GM23248 (cell line): ENCODE measurements at regions not wholly inside any gene's neighbourhood (a gene's known extent, or its start where the extent isn't known, plus 50 kb on each side); places are given as distances from the start of the nearest gene placed in this dataset.

Source experiments
- DNase-seq: peaks from one replicate; pipeline ENCODE4 v3.0.0-alpha.2; 2015
- H2AFZ ChIP-seq: fragments of 200-600 bp; sonication (generic); 2 replicates; pipeline ENCODE4 v1.6.1; 2016; ENCODE audit warnings: antibody characterized with exemption
- H3F3A ChIP-seq: fragments of 200-600 bp; sonication (generic); 2 replicates; pipeline ENCODE4 v1.6.1; 2016; ENCODE audit warnings: mild to moderate bottlenecking, antibody characterized with exemption, mixed run types; ENCODE audit not compliant: insufficient read depth
- H3K27ac ChIP-seq: fragments of 200-600 bp; sonication (generic); 2 replicates; pipeline ENCODE4 v1.5.1; 2016; ENCODE audit warnings: mild to moderate bottlenecking
- H3K27me3 ChIP-seq: fragments of 200-600 bp; sonication (generic); replicated peaks from 2 replicates; pipeline ENCODE4 v1.6.1; 2016; ENCODE audit warnings: mild to moderate bottlenecking; ENCODE audit not compliant: insufficient read depth
- H3K36me3 ChIP-seq: fragments of 200-600 bp; sonication (generic); 2 replicates; pipeline ENCODE4 v1.6.1; 2016; ENCODE audit warnings: low read depth, mild to moderate bottlenecking
- H3K4me1 ChIP-seq: fragments of 200-600 bp; sonication (generic); 2 replicates; pipeline ENCODE4 v1.6.1; 2016; ENCODE audit warnings: mild to moderate bottlenecking; ENCODE audit not compliant: insufficient read depth
- H3K4me2 ChIP-seq: fragments of 200-600 bp; sonication (generic); one replicate; pipeline ENCODE4 v1.6.1; 2016; ENCODE audit warnings: mild to moderate bottlenecking; ENCODE audit not compliant: unreplicated experiment
- H3K4me3 ChIP-seq: fragments of 200-600 bp; sonication (generic); 2 replicates; pipeline ENCODE4 v1.5.1; 2016; ENCODE audit warnings: mild to moderate bottlenecking
- H3K79me2 ChIP-seq: fragments of 200-600 bp; sonication (generic); 2 replicates; pipeline ENCODE4 v1.6.1; 2016; ENCODE audit warnings: mild to moderate bottlenecking; ENCODE audit not compliant: insufficient read depth
- H3K9ac ChIP-seq: fragments of 200-600 bp; sonication (generic); 2 replicates; pipeline ENCODE4 v1.6.1; 2016; ENCODE audit warnings: mild to moderate bottlenecking
- H3K9me2 ChIP-seq: fragments of 200-600 bp; sonication (generic); 2 replicates; pipeline ENCODE4 v1.6.1; 2016; ENCODE audit warnings: mixed run types, mild to moderate bottlenecking, moderate library complexity; ENCODE audit not compliant: insufficient read depth
- H3K9me3 ChIP-seq: fragments of 200-600 bp; sonication (generic); one replicate; pipeline ENCODE4 v1.6.1; 2017; ENCODE audit warnings: low read depth
- H4K20me1 ChIP-seq: fragments of 200-600 bp; sonication (generic); 2 replicates; pipeline ENCODE4 v1.6.0; 2016; ENCODE audit not compliant: insufficient read depth
- EZH2 ChIP-seq: fragments of 200-600 bp; sonication (generic); IDR thresholded peaks from 2 replicates; pipeline ENCODE4 v1.6.1; 2018; ENCODE audit warnings: antibody characterized with exemption, mild to moderate bottlenecking; ENCODE audit not compliant: insufficient read depth, poor library complexity, severe bottlenecking
- EZH2phosphoT487 ChIP-seq: fragments of 200-600 bp; sonication (generic); IDR thresholded peaks from 2 replicates; pipeline ENCODE4 v1.6.1; 2018; ENCODE audit warnings: antibody characterized with exemption, moderate library complexity, mild to moderate bottlenecking, low read depth; ENCODE audit not compliant: insufficient read depth
- WGBS, 2 experiments: methylation state at CpG; one replicate each; pipeline ENCODE4 v1.1.6; 2015 to 2017; ENCODE audit warnings: low lambda C conversion rate in 2 of 2, low coverage in 1 of 2; ENCODE audit errors: missing lambda C conversion rate in 2 of 2; 5-methylcytosine and 5-hydroxymethylcytosine counted together
- in situ Hi-C: fragments of 300-500 bp; cut with MboI; formaldehyde crosslinking; loops from 2 replicates; pipeline ENCODE4 v1.15.0; 2020

- Histone ChIP-seq H3K9me3 (no peaks in the 10 kb centered on the region), H3K36me3 (no peaks in the 10 kb centered on the region), H4K20me1 (no peaks in the 10 kb centered on the region), H3F3A (no peaks in the 10 kb centered on the region), H3K4me3 (no peak overlapping the region), H3K27ac (no peak overlapping the region), H3K79me2 (no peaks in the 10 kb centered on the region), H2AFZ (no peak overlapping the region), H3K9me2 (no peaks in the 10 kb centered on the region), H3K27me3 (no peaks in the 10 kb centered on the region), H3K4me1 (no peaks in the 10 kb centered on the region), H3K9ac (no peak overlapping the region), H3K4me2 (no peak overlapping the region)
- TF ChIP-seq EZH2phosphoT487 (no peak), EZH2 (no peak)
- in situ Hi-C loops: no loop called here
- DNase-seq: no peak
- 9 to 11% methylated on average over 9 of the region's 9 CpGs for WGBS, 2 experiments
These were observed 121.5 kb downstream of the PAX1 start for GRCh38 chr20:21826976-21827375.

GRCh38 chr20:21821358-21821757 is 115.9 kb downstream of the PAX1 start:
- 35 to 41% methylated on average over 2 of the region's 2 CpGs for WGBS, 2 experiments
- Histone ChIP-seq H3K9me3 (no peaks in the 10 kb centered on the region), H3K9ac (no peak overlapping the region), H3K79me2 (no peaks in the 10 kb centered on the region), H4K20me1 (no peaks in the 10 kb centered on the region), H3K4me1 (no peaks in the 10 kb centered on the region), H3K36me3 (no peaks in the 10 kb centered on the region), H2AFZ (no peak overlapping the region), H3K9me2 (0 out of 2 replicates have a peak, but pooled peaks cover 3% of the 10 kb centered on the region), H3K27ac (no peak overlapping the region), H3K4me2 (no peak overlapping the region), H3K27me3 (no peaks in the 10 kb centered on the region), H3F3A (no peaks in the 10 kb centered on the region), H3K4me3 (no peak overlapping the region)
- no peak for TF ChIP-seq EZH2
- in situ Hi-C loops: no loop called here
- no peak for DNase-seq

GRCh38 chr20:21820688-21821087 is 115.2 kb downstream of the PAX1 start:
- H3K9me2 ChIP-seq: 0 out of 2 replicates have a peak, but pooled peaks cover 3% of the 10 kb centered on the region
- H3K27ac ChIP-seq: no peak overlapping the region
- no peaks in the 10 kb centered on the region for H3K4me1 ChIP-seq
- H3K79me2 ChIP-seq: no peaks in the 10 kb centered on the region
- H3K9ac ChIP-seq: no peak overlapping the region
- no peaks in the 10 kb centered on the region for H3K27me3 ChIP-seq
- H2AFZ ChIP-seq: no peak overlapping the region
- WGBS, 2 experiments: 13 to 18% methylated on average over 6 of the region's 6 CpGs
- H3K36me3 ChIP-seq: no peaks in the 10 kb centered on the region
- no peaks in the 10 kb centered on the region for H3K9me3 ChIP-seq
- H3K4me2 ChIP-seq: no peak overlapping the region
- no peaks in the 10 kb centered on the region for H3F3A ChIP-seq
- no peaks in the 10 kb centered on the region for H4K20me1 ChIP-seq
- in situ Hi-C loops: no loop called here
- TF ChIP-seq EZH2phosphoT487 (no peak), EZH2 (no peak)
- no peak overlapping the region for H3K4me3 ChIP-seq
- DNase-seq: no peak

GRCh38 chr20:21820045-21820444 is 114.6 kb downstream of the PAX1 start:
- Histone ChIP-seq H2AFZ (no peak overlapping the region), H3K4me3 (no peak overlapping the region), H3K4me1 (no peaks in the 10 kb centered on the region), H3K27me3 (no peaks in the 10 kb centered on the region), H3K9ac (no peak overlapping the region), H4K20me1 (no peaks in the 10 kb centered on the region), H3K36me3 (no peaks in the 10 kb centered on the region), H3K4me2 (no peak overlapping the region), H3K27ac (no peak overlapping the region), H3K9me3 (no peaks in the 10 kb centered on the region), H3K79me2 (no peaks in the 10 kb centered on the region), H3K9me2 (0 out of 2 replicates have a peak, but pooled peaks cover 3% of the 10 kb centered on the region), H3F3A (no peaks in the 10 kb centered on the region)
- no peak for DNase-seq
- in situ Hi-C loops: no loop called here
- 7 to 8% methylated on average over 1 of the region's 1 CpG for WGBS, 2 experiments
- no peak for TF ChIP-seq EZH2
- no peak for TF ChIP-seq EZH2phosphoT487

- Histone ChIP-seq H3K4me2 (no peak overlapping the region), H3K27ac (no peak overlapping the region), H3K9ac (no peak overlapping the region), H3K9me3 (no peaks in the 10 kb centered on the region), H3K4me3 (no peak overlapping the region), H3K79me2 (no peaks in the 10 kb centered on the region), H2AFZ (no peak overlapping the region), H3K36me3 (no peaks in the 10 kb centered on the region), H3K27me3 (no peaks in the 10 kb centered on the region), H3K4me1 (no peaks in the 10 kb centered on the region), H4K20me1 (no peaks in the 10 kb centered on the region), H3K9me2 (no peaks in the 10 kb centered on the region), H3F3A (no peaks in the 10 kb centered on the region)
- no peak for TF ChIP-seq EZH2
- WGBS, 2 experiments: 36 to 50% methylated on average over 1 of the region's 1 CpG
- no peak for DNase-seq
- in situ Hi-C loops: loop anchor here (10.0 kb wide), 1 partner anchor 62 kb away; no protein-coding TSS in a partner anchor
These were observed 106.9 kb downstream of the PAX1 start for GRCh38 chr20:21812379-21812778.
